DND-41 (cell line): ENCODE measurements at regions not wholly inside any gene's neighbourhood (a gene's known extent, or its start where the extent isn't known, plus 50 kb on each side); places are given as distances from the start of the nearest gene placed in this dataset.

Experiments used
- ATAC-seq: fragments of 200-7000 bp; cut with Tn5 transposase; 3 replicates; pipeline ENCODE4 v1.9.1; 2021; ENCODE audit warnings: low read depth; ENCODE audit not compliant: insufficient read depth
- DNase-seq: peaks from one replicate; pipeline ENCODE4 v3.0.0-alpha.2; 2020
- H2AFZ ChIP-seq: 2 replicates; pipeline ENCODE4 v1.6.0; 2012; ENCODE audit warnings: low read depth, low read length
- H3K27ac ChIP-seq: 2 replicates; pipeline ENCODE4 v1.5.1; 2012; ENCODE audit warnings: low read length, inconsistent platforms
- H3K27me3 ChIP-seq: fragments of 200-600 bp; sonication (generic); 2 replicates; pipeline ENCODE4 v1.6.0; 2012; ENCODE audit warnings: low read length, mild to moderate bottlenecking, inconsistent platforms; ENCODE audit not compliant: insufficient read depth, poor library complexity
- H3K36me3 ChIP-seq: 2 replicates; pipeline ENCODE4 v1.5.1; 2012; ENCODE audit warnings: low read length, inconsistent platforms; ENCODE audit not compliant: insufficient read depth
- H3K4me1 ChIP-seq: 2 replicates; pipeline ENCODE4 v1.5.1; 2012; ENCODE audit warnings: mild to moderate bottlenecking, low read length; ENCODE audit not compliant: insufficient read depth
- H3K4me2 ChIP-seq: 2 replicates; pipeline ENCODE4 v1.6.0; 2012; ENCODE audit warnings: mild to moderate bottlenecking, moderate library complexity, low read length, inconsistent platforms; ENCODE audit not compliant: insufficient read depth
- H3K4me3 ChIP-seq, 2 experiments: fragments of 200-600 bp in 1 of 2; shearing (Covaris generic) in 1 of 2; 2 replicates each; pipeline ENCODE4 v1.5.1; 2012 to 2016; ENCODE audit warnings: inconsistent platforms in 2 of 2, low read length in 2 of 2, mild to moderate bottlenecking in 2 of 2, low read depth in 1 of 2, moderate library complexity in 1 of 2
- H3K79me2 ChIP-seq: 2 replicates; pipeline ENCODE4 v1.6.0; 2012; ENCODE audit warnings: low read length, inconsistent platforms; ENCODE audit not compliant: insufficient read depth
- H3K9ac ChIP-seq: 2 replicates; pipeline ENCODE4 v1.6.0; 2012; ENCODE audit warnings: low read depth, mild to moderate bottlenecking, inconsistent platforms, low read length, moderate library complexity
- H3K9me3 ChIP-seq: 2 replicates; pipeline ENCODE4 v1.5.1; 2012; ENCODE audit warnings: low read length, moderate library complexity, mild to moderate bottlenecking, inconsistent platforms; ENCODE audit not compliant: insufficient read depth, severe bottlenecking
- H4K20me1 ChIP-seq: 2 replicates; pipeline ENCODE4 v1.6.0; 2012; ENCODE audit warnings: low read length; ENCODE audit not compliant: insufficient read depth
- CTCF ChIP-seq: IDR thresholded peaks from 2 replicates; pipeline ENCODE4 v1.5.1; 2012; ENCODE audit warnings: borderline replicate concordance, low read length, moderate library complexity, mild to moderate bottlenecking; ENCODE audit not compliant: poor library complexity, severe bottlenecking; ENCODE audit errors: extremely low read depth
- EZH2 ChIP-seq: IDR thresholded peaks from 3 replicates; pipeline ENCODE4 v1.6.1; 2012; ENCODE audit warnings: borderline replicate concordance, low read depth, mild to moderate bottlenecking, moderate library complexity, low read length, inconsistent platforms; ENCODE audit not compliant: severe bottlenecking

- no peaks in the 10 kb centered on the region for H3K9me3 ChIP-seq
- no peak overlapping the region for H3K4me2 ChIP-seq
- no peaks in the 10 kb centered on the region for H3K4me1 ChIP-seq
- H2AFZ ChIP-seq = no peak overlapping the region
- no peaks in the 10 kb centered on the region for H3K27me3 ChIP-seq
- ATAC-seq = no peak
- TF ChIP-seq EZH2 (no peak), CTCF (no peak)
- no peak for DNase-seq
- no peaks in the 10 kb centered on the region for H3K36me3 ChIP-seq
- H3K27ac ChIP-seq = no peak overlapping the region
- no peaks in the 10 kb centered on the region for H4K20me1 ChIP-seq
- no peaks in the 10 kb centered on the region for H3K79me2 ChIP-seq
- no peak overlapping the region for H3K4me3 ChIP-seq
- no peak overlapping the region for H3K9ac ChIP-seq
These were observed 198.1 kb upstream of the UGT8 start for GRCh38 chr4:114400531-114400930.

- no peaks in the 10 kb centered on the region for H3K79me2 ChIP-seq
- H3K9ac ChIP-seq = no peak overlapping the region
- ATAC-seq (no peak), DNase-seq (no peak)
- no peaks in the 10 kb centered on the region for H3K9me3 ChIP-seq
- H3K4me1 ChIP-seq = no peaks in the 10 kb centered on the region
- no peaks in the 10 kb centered on the region for H4K20me1 ChIP-seq
- TF ChIP-seq CTCF (no peak), EZH2 (no peak)
- H3K4me2 ChIP-seq = no peak overlapping the region
- no peaks in the 10 kb centered on the region for H3K36me3 ChIP-seq
- no peak overlapping the region for H2AFZ ChIP-seq
- no peak overlapping the region for H3K4me3 ChIP-seq
- H3K27me3 ChIP-seq = no peaks in the 10 kb centered on the region
- no peak overlapping the region for H3K27ac ChIP-seq
These were observed 197.1 kb upstream of the UGT8 start for GRCh38 chr4:114401483-114401882.

GRCh38 chr4:114417214-114417613, 181.4 kb upstream of the UGT8 start:
- no peak overlapping the region for H2AFZ ChIP-seq
- no peaks in the 10 kb centered on the region for H3K79me2 ChIP-seq
- H3K4me1 ChIP-seq = no peaks in the 10 kb centered on the region
- ATAC-seq (no peak), DNase-seq (no peak)
- H3K27ac ChIP-seq = no peak overlapping the region
- no peaks in the 10 kb centered on the region for H3K27me3 ChIP-seq
- TF ChIP-seq CTCF (no peak), EZH2 (no peak)
- no peak overlapping the region for H3K4me3 ChIP-seq
- H3K9ac ChIP-seq = no peak overlapping the region
- H3K9me3 ChIP-seq = no peaks in the 10 kb centered on the region
- H3K36me3 ChIP-seq = no peaks in the 10 kb centered on the region
- no peak overlapping the region for H3K4me2 ChIP-seq
- no peaks in the 10 kb centered on the region for H4K20me1 ChIP-seq

- no peaks in the 10 kb centered on the region for H3K9me3 ChIP-seq
- H3K4me3 ChIP-seq = no peak overlapping the region
- H3K36me3 ChIP-seq = no peaks in the 10 kb centered on the region
- no peaks in the 10 kb centered on the region for H3K27me3 ChIP-seq
- H3K27ac ChIP-seq = no peak overlapping the region
- ATAC-seq = no peak
- no peaks in the 10 kb centered on the region for H3K79me2 ChIP-seq
- H3K9ac ChIP-seq = no peak overlapping the region
- TF ChIP-seq EZH2 = no peak
- no peak for TF ChIP-seq CTCF
- no peak overlapping the region for H2AFZ ChIP-seq
- no peaks in the 10 kb centered on the region for H4K20me1 ChIP-seq
- H3K4me1 ChIP-seq = no peaks in the 10 kb centered on the region
- no peak for DNase-seq
- no peak overlapping the region for H3K4me2 ChIP-seq
These were observed 178.5 kb upstream of the UGT8 start for GRCh38 chr4:114420069-114420468.
